Endothelial cell of umbilical vein (primary cell): ENCODE measurements at regions not wholly inside any gene's neighbourhood (a gene's known extent, or its start where the extent isn't known, plus 50 kb on each side); places are given as distances from the start of the nearest gene placed in this dataset.

Source experiments
- BruUV-seq: library from RNA; stranded (reverse); fragments of 400-500 nt; replicated peaks from 2 replicates; lab custom pipeline; 2021; lab: Mats Ljungman, UMichigan
- CTCF ChIA-PET: fragments of 300-600, 350-600 bp; sonication (Branson Sonifier 250); formaldehyde crosslinking; loops from one replicate; lab custom pipeline; 2021; ENCODE audit warnings: antibody characterized with exemption, inconsistent platforms; lab: Charles Lee
- POLR2A ChIA-PET: fragments of 300-600, 350-600 bp; sonication (Branson Sonifier 250); formaldehyde crosslinking; loops from one replicate; lab custom pipeline; 2021; ENCODE audit warnings: antibody characterized with exemption, inconsistent platforms; lab: Charles Lee
- DNase-seq: peaks from one replicate; pipeline ENCODE4 v3.0.0-alpha.2; 2011; ENCODE audit warnings: low read depth, low spot score
- FAIRE-seq: peaks from 2 replicates; lab custom pipeline; 2011; peaks lifted over from hg19 to GRCh38; lab: Jason Lieb, UNC
- H2AFZ ChIP-seq: 2 replicates; pipeline ENCODE4 v1.6.0; 2012; ENCODE audit warnings: low read depth, low read length, control low read depth, inconsistent platforms
- H3K27ac ChIP-seq: 2 replicates; pipeline ENCODE4 v1.5.1; 2011; ENCODE audit warnings: low read depth, mild to moderate bottlenecking, control low read depth, low read length, moderate library complexity; ENCODE audit not compliant: insufficient read depth
- H3K27me3 ChIP-seq, 2 experiments: 2 replicates each; pipeline versions ENCODE4 v1.6.0 to v1.6.1; 2011; ENCODE audit warnings: low read length in 2 of 2, mixed read lengths in 1 of 2; ENCODE audit not compliant: control insufficient read depth in 2 of 2, insufficient read depth in 2 of 2
- H3K36me3 ChIP-seq, 2 experiments: 2 replicates in 1 of 2; 3 replicates in 1 of 2; pipeline ENCODE4 v1.5.1; 2011; ENCODE audit warnings: low read length in 2 of 2, mild to moderate bottlenecking in 1 of 2, moderate library complexity in 1 of 2; ENCODE audit not compliant: control insufficient read depth in 2 of 2, insufficient read depth in 2 of 2; ENCODE audit errors: extremely low read depth in 1 of 2
- H3K4me1 ChIP-seq: 3 replicates; pipeline ENCODE4 v1.5.1; 2011; ENCODE audit warnings: mild to moderate bottlenecking, low read length; ENCODE audit not compliant: control insufficient read depth, insufficient read depth; ENCODE audit errors: extremely low read depth
- H3K4me2 ChIP-seq: 2 replicates; pipeline ENCODE4 v1.6.1; 2011; ENCODE audit warnings: low read length, control low read depth, mixed read lengths; ENCODE audit not compliant: insufficient read depth
- H3K4me3 ChIP-seq, 3 experiments: fragments of 200-600 bp in 1 of 3; sonication (generic), shearing (Covaris generic) in 1 of 3; replicated peaks in 1 of 3; 2 replicates each; pipeline ENCODE4 v1.5.1; 2011 to 2016; ENCODE audit warnings: control low read depth in 3 of 3, low read length in 3 of 3, mild to moderate bottlenecking in 2 of 3, inconsistent platforms in 1 of 3, low read depth in 1 of 3, moderate library complexity in 1 of 3; ENCODE audit not compliant: insufficient read depth in 1 of 3
- H3K79me2 ChIP-seq: 2 replicates; pipeline ENCODE4 v1.6.0; 2012; ENCODE audit warnings: low read length, inconsistent platforms; ENCODE audit not compliant: control insufficient read depth, insufficient read depth
- H3K9ac ChIP-seq: replicated peaks from 2 replicates; pipeline ENCODE3; 2011; ENCODE audit warnings: low read length, control low read depth; ENCODE audit not compliant: insufficient read depth; ENCODE audit errors: extremely low read depth
- H3K9me1 ChIP-seq: replicated peaks from 3 replicates; pipeline ENCODE4 v1.6.0; 2011; ENCODE audit warnings: mild to moderate bottlenecking, low read length; ENCODE audit not compliant: control insufficient read depth, insufficient read depth; ENCODE audit errors: extremely low read depth
- H3K9me3 ChIP-seq: replicated peaks from 2 replicates; pipeline ENCODE4 v1.5.1; 2012; ENCODE audit warnings: low read length, inconsistent platforms; ENCODE audit not compliant: control insufficient read depth, insufficient read depth
- H4K20me1 ChIP-seq: replicated peaks from 2 replicates; pipeline ENCODE3; 2011; ENCODE audit warnings: mild to moderate bottlenecking, low read length; ENCODE audit not compliant: control insufficient read depth, insufficient read depth; ENCODE audit errors: extremely low read depth
- EZH2 ChIP-seq: IDR thresholded peaks from 2 replicates; pipeline ENCODE4 v1.6.1; 2012; ENCODE audit warnings: borderline replicate concordance, low read depth, mild to moderate bottlenecking, moderate library complexity, low read length, inconsistent platforms; ENCODE audit not compliant: severe bottlenecking
- FOS ChIP-seq: IDR thresholded peaks from 2 replicates; pipeline ENCODE4 v1.6.1; 2011; ENCODE audit warnings: mild to moderate bottlenecking, low read length, moderate library complexity, borderline replicate concordance; ENCODE audit not compliant: insufficient read depth
- GATA2 ChIP-seq: IDR thresholded peaks from 2 replicates; pipeline ENCODE4 v1.7.0; 2011; ENCODE audit warnings: low read depth, mild to moderate bottlenecking, moderate library complexity, mixed read lengths, low read length; ENCODE audit not compliant: insufficient read length, insufficient read depth
- JUN ChIP-seq: IDR thresholded peaks from 2 replicates; pipeline ENCODE4 v1.6.1; 2011; ENCODE audit warnings: borderline replicate concordance, low read depth; ENCODE audit not compliant: insufficient read length, insufficient read depth
- MYC ChIP-seq: IDR thresholded peaks from one replicate; pipeline ENCODE4 v1.6.1; 2011; ENCODE audit warnings: mild to moderate bottlenecking, low read depth, low read length
- POLR2A ChIP-seq: IDR thresholded peaks from 2 replicates; pipeline ENCODE4 v1.6.1; 2012; ENCODE audit warnings: low read depth, mild to moderate bottlenecking, control low read depth, low read length
- POLR2AphosphoS5 ChIP-seq: IDR thresholded peaks from 2 replicates; pipeline ENCODE4 v1.6.1; 2012; ENCODE audit warnings: low read depth, mild to moderate bottlenecking, control low read depth, low read length, moderate library complexity; ENCODE audit not compliant: insufficient read depth
- dilution Hi-C: fragments of 300-500 bp; cut with MboI; formaldehyde crosslinking; loops from one replicate; pipeline ENCODE4 v1.15.0; 2019; ENCODE audit warnings: low sequenced_read_pairs; ENCODE audit not compliant: extremely low pct_ligation_motif_present
- intact Hi-C: fragments of 100-400 bp; cut with micrococcal nuclease; formaldehyde crosslinking; loops from one replicate; pipeline ENCODE4 v1.10.0; 2022
- TF ChIP-seq, protein P1 (sequence below), 2 donors: IDR thresholded peaks; 1 replicate in 1 of 2; 2 replicates in 1 of 2; pipeline ENCODE4 v1.5.1; 2011; ENCODE audit warnings: low read length in 2 of 2, mild to moderate bottlenecking in 2 of 2, moderate library complexity in 2 of 2, control low read depth in 1 of 2, inconsistent platforms in 1 of 2, low read depth in 1 of 2; ENCODE audit not compliant: insufficient read depth in 1 of 2; ENCODE audit errors: extremely low read depth in 1 of 2
- TF ChIP-seq, protein P2 (sequence below): IDR thresholded peaks from 2 replicates; pipeline ENCODE4 v1.6.1; 2011; ENCODE audit not compliant: insufficient read depth, insufficient read length

DNA sequence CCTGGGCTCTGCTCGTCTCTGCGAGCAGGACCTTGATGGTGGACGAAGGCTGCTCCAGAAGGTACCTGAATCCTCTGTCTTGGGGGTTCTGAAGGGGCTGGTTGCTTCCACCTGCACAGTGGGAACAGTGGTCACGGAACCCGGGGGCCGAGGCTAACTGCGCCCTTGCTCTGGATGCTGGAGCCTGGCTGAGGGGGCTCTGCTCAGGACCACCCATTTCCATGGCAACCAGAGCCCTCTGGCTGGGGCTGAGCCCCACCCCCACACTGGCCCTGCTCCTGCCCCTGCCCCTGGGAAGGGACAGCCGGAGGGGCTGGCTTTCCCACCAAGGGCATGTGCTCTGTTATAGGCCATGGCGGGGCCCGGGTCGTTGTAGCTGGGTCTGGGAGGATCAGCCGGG is 462.3 kb downstream of the PTPRU start:
- ChIA-PET CTCF (interaction anchor here (0.8 to 1.7 kb wide), 6 partner anchors 9 to 1010 kb away, joined by 4 to 6 read pairs (median 5); no protein-coding TSS in a partner anchor), POLR2A (no interaction called here)
- H3K36me3 ChIP-seq = no peaks in the 10 kb centered on the region
- H2AFZ ChIP-seq = no peak overlapping the region
- no peak for DNase-seq
- H3K9me1 ChIP-seq = no peaks in the 10 kb centered on the region
- no peak for FAIRE-seq
- H3K4me1 ChIP-seq = no peaks in the 10 kb centered on the region
- no peak overlapping the region for H3K4me3 ChIP-seq
- no peak for TF ChIP-seq POLR2AphosphoS5
- TF ChIP-seq, protein P1, sequence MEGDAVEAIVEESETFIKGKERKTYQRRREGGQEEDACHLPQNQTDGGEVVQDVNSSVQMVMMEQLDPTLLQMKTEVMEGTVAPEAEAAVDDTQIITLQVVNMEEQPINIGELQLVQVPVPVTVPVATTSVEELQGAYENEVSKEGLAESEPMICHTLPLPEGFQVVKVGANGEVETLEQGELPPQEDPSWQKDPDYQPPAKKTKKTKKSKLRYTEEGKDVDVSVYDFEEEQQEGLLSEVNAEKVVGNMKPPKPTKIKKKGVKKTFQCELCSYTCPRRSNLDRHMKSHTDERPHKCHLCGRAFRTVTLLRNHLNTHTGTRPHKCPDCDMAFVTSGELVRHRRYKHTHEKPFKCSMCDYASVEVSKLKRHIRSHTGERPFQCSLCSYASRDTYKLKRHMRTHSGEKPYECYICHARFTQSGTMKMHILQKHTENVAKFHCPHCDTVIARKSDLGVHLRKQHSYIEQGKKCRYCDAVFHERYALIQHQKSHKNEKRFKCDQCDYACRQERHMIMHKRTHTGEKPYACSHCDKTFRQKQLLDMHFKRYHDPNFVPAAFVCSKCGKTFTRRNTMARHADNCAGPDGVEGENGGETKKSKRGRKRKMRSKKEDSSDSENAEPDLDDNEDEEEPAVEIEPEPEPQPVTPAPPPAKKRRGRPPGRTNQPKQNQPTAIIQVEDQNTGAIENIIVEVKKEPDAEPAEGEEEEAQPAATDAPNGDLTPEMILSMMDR (IDR thresholded peaks at IDR 0.05; ENCODE audit: extremely low read depth in 1 of 2, insufficient read depth in 1 of 2, low read depth in 1 of 2, low read length in 2 of 2) = no peak
- TF ChIP-seq, protein P2, sequence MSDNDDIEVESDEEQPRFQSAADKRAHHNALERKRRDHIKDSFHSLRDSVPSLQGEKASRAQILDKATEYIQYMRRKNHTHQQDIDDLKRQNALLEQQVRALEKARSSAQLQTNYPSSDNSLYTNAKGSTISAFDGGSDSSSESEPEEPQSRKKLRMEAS = no peak
- no peak for TF ChIP-seq JUN
- TF ChIP-seq MYC = no peak
- TF ChIP-seq FOS = no peak
- no peak for TF ChIP-seq EZH2
- TF ChIP-seq POLR2A = no peak
- TF ChIP-seq GATA2 = no peak
- BruUV-seq = no TSS peak
- H3K9ac ChIP-seq = no peak overlapping the region
- no peak overlapping the region for H3K27ac ChIP-seq
- peaks cover 0 to 4% of the 10 kb centered on the region in 2 experiments for H3K27me3 ChIP-seq
- H3K4me2 ChIP-seq = no peak overlapping the region
- intact Hi-C loops = loop anchor here (2.0 kb wide), 3 partner anchors 320 to 1010 kb away; no protein-coding TSS in a partner anchor
- H3K9me3 ChIP-seq = no peaks in the 10 kb centered on the region
- H4K20me1 ChIP-seq = no peaks in the 10 kb centered on the region
- dilution Hi-C loops = no loop called here
- H3K79me2 ChIP-seq = no peaks in the 10 kb centered on the region
